Mesenchymal stem cell (in vitro differentiated cells and primary cell): ENCODE measurements at regions not wholly inside any gene's neighbourhood (a gene's known extent, or its start where the extent isn't known, plus 50 kb on each side); places are given as distances from the start of the nearest gene placed in this dataset.
A peak's percentile ranks its signal among the peaks of the same experiment; 100 is the strongest.
"Not testable (repeated sequence)": the region's sequence is repeated elsewhere in the genome, so short reads cannot be mapped to it uniquely, and the experiment has no call there.

ENCODE experiments used
- DNase-seq: peaks from one replicate; pipeline ENCODE4 v3.0.0-alpha.2; 2013
- H2AFZ ChIP-seq: one replicate; pipeline ENCODE4 v1.6.1; 2013; ENCODE audit warnings: low read depth, mild to moderate bottlenecking, control low read depth, inconsistent platforms, low read length, moderate library complexity
- H2AK5ac ChIP-seq: 2 replicates; pipeline ENCODE4 v1.6.1; 2013; ENCODE audit warnings: low read length, moderate library complexity, mild to moderate bottlenecking, inconsistent platforms; ENCODE audit not compliant: severe bottlenecking
- H2BK120ac ChIP-seq: one replicate; pipeline ENCODE4 v1.6.1; 2013; ENCODE audit warnings: low read depth, mild to moderate bottlenecking, inconsistent platforms, low read length, moderate library complexity
- H2BK12ac ChIP-seq, 2 experiments: one replicate each; pipeline ENCODE4 v1.6.1; 2013; ENCODE audit warnings: inconsistent platforms in 2 of 2, low read length in 2 of 2, mild to moderate bottlenecking in 2 of 2, moderate library complexity in 2 of 2, control low read depth in 1 of 2
- H2BK15ac ChIP-seq: one replicate; pipeline ENCODE4 v1.6.1; 2013; ENCODE audit warnings: mild to moderate bottlenecking, low read depth, inconsistent platforms; ENCODE audit not compliant: poor library complexity, severe bottlenecking
- H2BK5ac ChIP-seq: 2 replicates; pipeline ENCODE4 v1.6.1; 2013; ENCODE audit warnings: low read depth, mild to moderate bottlenecking, low read length, control low read depth, inconsistent platforms; ENCODE audit not compliant: poor library complexity, severe bottlenecking
- H3K14ac ChIP-seq, 2 experiments: one replicate each; pipeline ENCODE4 v1.6.1; 2013; ENCODE audit warnings: inconsistent platforms in 2 of 2, low read length in 2 of 2, control low read depth in 1 of 2, mild to moderate bottlenecking in 1 of 2, moderate library complexity in 1 of 2
- H3K18ac ChIP-seq, 2 experiments: one replicate each; pipeline ENCODE4 v1.6.1; 2013; ENCODE audit warnings: inconsistent platforms in 2 of 2, low read length in 2 of 2, control low read depth in 1 of 2, low read depth in 1 of 2, mild to moderate bottlenecking in 1 of 2
- H3K23ac ChIP-seq, 2 experiments: one replicate each; pipeline ENCODE4 v1.6.1; 2013; ENCODE audit warnings: inconsistent platforms in 2 of 2, low read length in 2 of 2, mild to moderate bottlenecking in 2 of 2, moderate library complexity in 2 of 2, control low read depth in 1 of 2
- H3K27ac ChIP-seq: 2 replicates; pipeline ENCODE4 v1.5.1; 2013; ENCODE audit warnings: mild to moderate bottlenecking, moderate library complexity, low read length, control low read depth, inconsistent platforms; ENCODE audit not compliant: poor library complexity, severe bottlenecking
- H3K27me3 ChIP-seq, 2 experiments: 2 replicates each; pipeline versions ENCODE4 v1.6.1 to v1.7.0; 2013; ENCODE audit warnings: low read length in 2 of 2, mild to moderate bottlenecking in 2 of 2, moderate library complexity in 2 of 2, control low read depth in 1 of 2, inconsistent platforms in 1 of 2; ENCODE audit not compliant: control insufficient read depth in 1 of 2, insufficient read depth in 1 of 2
- H3K36me3 ChIP-seq, 2 experiments: 2 replicates each; pipeline versions ENCODE4 v1.6.1 to v1.7.0; 2013; ENCODE audit warnings: low read length in 2 of 2, control low read depth in 1 of 2, inconsistent platforms in 1 of 2, low read depth in 1 of 2, mild to moderate bottlenecking in 1 of 2; ENCODE audit not compliant: insufficient read depth in 2 of 2, control insufficient read depth in 1 of 2
- H3K4ac ChIP-seq, 2 experiments: one replicate each; pipeline ENCODE4 v1.6.1; 2013; ENCODE audit warnings: inconsistent platforms in 2 of 2, low read length in 2 of 2, mild to moderate bottlenecking in 2 of 2, moderate library complexity in 2 of 2, control low read depth in 1 of 2, low read depth in 1 of 2
- H3K4me1 ChIP-seq: 2 replicates; pipeline ENCODE4 v1.6.1; 2013; ENCODE audit warnings: low read depth, low read length, control low read depth; ENCODE audit not compliant: control insufficient read depth, insufficient read depth
- H3K4me2 ChIP-seq: 2 replicates; pipeline ENCODE4 v1.6.1; 2013; ENCODE audit warnings: low read length, mild to moderate bottlenecking, inconsistent platforms; ENCODE audit not compliant: poor library complexity, severe bottlenecking
- H3K4me3 ChIP-seq, 2 experiments: 2 replicates each; pipeline versions ENCODE4 v1.5.1 to v1.7.0; 2013; ENCODE audit warnings: low read length in 2 of 2, mild to moderate bottlenecking in 2 of 2, control low read depth in 1 of 2, low read depth in 1 of 2; ENCODE audit not compliant: insufficient read depth in 1 of 2
- H3K79me1 ChIP-seq: replicated peaks from 2 replicates; pipeline ENCODE4 v1.6.1; 2013; ENCODE audit warnings: mild to moderate bottlenecking, control low read depth, low read length, inconsistent platforms; ENCODE audit not compliant: poor library complexity, severe bottlenecking
- H3K9ac ChIP-seq: 2 replicates; pipeline ENCODE4 v1.7.0; 2013; ENCODE audit warnings: mild to moderate bottlenecking, low read length, moderate library complexity
- H3K9me3 ChIP-seq: 2 replicates; pipeline ENCODE4 v1.7.0; 2013; ENCODE audit warnings: mild to moderate bottlenecking, low read length; ENCODE audit not compliant: control insufficient read depth
- H4K8ac ChIP-seq: one replicate; pipeline ENCODE4 v1.6.1; 2013; ENCODE audit warnings: inconsistent platforms, mild to moderate bottlenecking, low read length, moderate library complexity
- H4K91ac ChIP-seq: one replicate; pipeline ENCODE4 v1.6.1; 2013; ENCODE audit warnings: mild to moderate bottlenecking, low read length, inconsistent platforms
- WGBS: methylation state at CpG from one replicate; pipeline ENCODE4 v1.1.7; 2013; ENCODE audit warnings: mixed read lengths; 5-methylcytosine and 5-hydroxymethylcytosine counted together

DNA sequence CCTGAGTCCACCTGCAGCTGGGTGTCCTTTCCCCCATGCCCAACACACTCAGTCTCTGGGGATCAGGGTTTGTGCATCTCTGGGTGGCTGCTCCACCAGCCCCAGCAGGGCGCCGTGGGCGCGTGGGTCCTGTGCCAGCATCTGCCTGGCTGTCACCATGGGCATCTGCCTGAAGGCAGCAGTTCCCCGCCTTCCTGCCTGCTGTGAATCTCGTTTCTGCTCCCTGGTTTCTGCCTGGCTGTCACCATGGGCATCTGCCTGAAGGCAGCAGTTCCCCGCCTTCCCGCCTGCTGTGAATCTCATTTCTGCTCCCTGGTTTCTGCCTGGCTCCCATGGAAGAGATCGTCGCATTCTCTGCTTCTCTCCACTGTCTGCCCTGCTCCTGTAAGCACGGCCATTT, 201.2 kb downstream of the RTP5 start:
- not testable (repeated sequence) for H3K4me2 ChIP-seq, H2BK12ac ChIP-seq, H3K9me3 ChIP-seq, H2BK15ac ChIP-seq, H3K4ac ChIP-seq, H2AFZ ChIP-seq, H2BK120ac ChIP-seq, H2BK5ac ChIP-seq, H3K36me3 ChIP-seq, H3K4me3 ChIP-seq, H4K8ac ChIP-seq, H3K27ac ChIP-seq, H3K9ac ChIP-seq, H4K91ac ChIP-seq, H2AK5ac ChIP-seq, H3K14ac ChIP-seq, H3K23ac ChIP-seq, DNase-seq, H3K4me1 ChIP-seq, H3K18ac ChIP-seq, H3K79me1 ChIP-seq
- WGBS = 78% methylated on average over 11 of the region's 11 CpGs
- H3K27me3 ChIP-seq = peaks cover 12 to 15% of the 10 kb centered on the region in 2 experiments

DNA sequence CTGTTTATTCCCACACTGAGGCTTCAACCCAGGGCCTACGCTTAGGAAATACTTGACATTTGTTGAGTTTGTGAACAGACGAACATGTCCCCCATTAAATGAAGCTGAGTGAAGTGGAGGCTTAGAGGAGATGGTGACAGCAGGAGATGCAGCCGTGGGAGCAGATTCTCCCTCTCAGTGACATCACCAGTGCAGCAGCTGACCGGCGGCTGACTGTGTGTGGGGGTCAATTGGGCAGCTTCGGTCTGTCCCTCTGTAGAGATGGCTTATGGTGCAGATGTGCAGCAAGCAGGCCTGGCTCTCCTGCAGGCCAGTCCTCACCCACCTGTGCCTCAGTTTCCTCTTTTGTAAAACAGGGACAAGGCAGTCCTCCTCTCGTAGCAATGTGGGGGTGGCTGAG, 201.8 kb downstream of the RTP5 start:
- not testable (repeated sequence) for DNase-seq, H3K4me3 ChIP-seq
- WGBS = 86% methylated on average over 5 of the region's 7 CpGs

DNA sequence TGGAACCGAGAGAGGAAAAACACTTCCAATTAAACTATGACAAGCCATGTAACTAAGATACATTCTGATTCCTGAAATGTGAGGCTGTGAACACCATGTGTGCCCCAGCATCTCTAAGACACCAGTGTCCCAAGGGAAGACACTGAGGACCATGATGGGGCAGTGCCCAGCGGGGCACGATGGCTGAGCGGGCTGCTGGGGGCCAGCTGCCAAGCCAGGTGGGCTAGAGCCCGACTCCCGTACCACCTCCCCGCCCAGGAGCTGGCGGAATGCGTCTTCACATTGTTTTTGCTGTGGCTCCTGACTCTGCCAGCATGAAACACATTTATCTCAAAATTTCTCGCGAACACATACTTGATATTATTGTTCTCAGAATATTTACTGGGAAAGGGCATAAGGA, 202.4 kb downstream of the RTP5 start:
- not testable (repeated sequence) for DNase-seq, H3K14ac ChIP-seq, H3K27ac ChIP-seq, H2BK120ac ChIP-seq, H2BK5ac ChIP-seq, H3K23ac ChIP-seq, H3K4me3 ChIP-seq, H3K9me3 ChIP-seq, H3K18ac ChIP-seq, H3K36me3 ChIP-seq, H2BK12ac ChIP-seq, H2BK15ac ChIP-seq, H4K91ac ChIP-seq, H3K4ac ChIP-seq, H2AK5ac ChIP-seq, H4K8ac ChIP-seq, H3K79me1 ChIP-seq, H3K4me1 ChIP-seq, H3K4me2 ChIP-seq, H2AFZ ChIP-seq, H3K9ac ChIP-seq
- H3K27me3 ChIP-seq = peaks cover 15 to 22% of the 10 kb centered on the region in 2 experiments
- WGBS = 68% methylated on average over 3 of the region's 11 CpGs

More for the DNA sequence above, 201.8 kb downstream of the RTP5 start:
- not testable (repeated sequence) for H3K27ac ChIP-seq, H3K36me3 ChIP-seq, H3K23ac ChIP-seq, H3K9me3 ChIP-seq, H3K4ac ChIP-seq, H4K91ac ChIP-seq, H3K9ac ChIP-seq, H3K4me2 ChIP-seq, H4K8ac ChIP-seq, H2AK5ac ChIP-seq, H2BK5ac ChIP-seq, H2BK120ac ChIP-seq, H2BK15ac ChIP-seq, H2AFZ ChIP-seq, H3K14ac ChIP-seq, H3K79me1 ChIP-seq, H2BK12ac ChIP-seq, H3K18ac ChIP-seq, H3K4me1 ChIP-seq
- peaks cover 15 to 22% of the 10 kb centered on the region in 2 experiments for H3K27me3 ChIP-seq

DNA sequence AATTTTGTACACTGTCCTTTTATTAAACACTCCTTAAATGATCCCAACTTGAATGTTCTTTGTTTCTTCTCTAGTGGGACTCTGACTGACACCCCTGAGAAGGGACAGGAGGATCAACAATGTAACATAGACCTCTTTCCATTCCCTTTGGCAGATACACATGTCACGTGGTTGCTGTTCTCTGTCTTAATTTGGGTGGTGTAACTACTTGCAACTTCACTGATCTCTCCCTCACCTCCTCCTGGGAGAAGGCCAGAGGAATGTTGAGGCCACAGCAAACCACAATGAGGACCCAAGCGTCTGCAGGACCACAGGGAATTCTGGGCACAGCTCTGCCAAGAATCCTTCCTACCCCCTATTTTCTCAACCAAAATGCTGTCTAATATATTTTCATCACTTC, 205.6 kb downstream of the RTP5 start:
- Histone ChIP-seq H2BK15ac (no peak overlapping the region), H4K8ac (no peak overlapping the region), H3K4me3 (no peak overlapping the region), H2BK120ac (no peak overlapping the region), H3K9ac (no peak overlapping the region), H3K4ac (no peak overlapping the region), H3K27ac (no peak overlapping the region), H3K18ac (no peak overlapping the region), H3K36me3 (no peaks in the 10 kb centered on the region), H4K91ac (no peak overlapping the region), H2AK5ac (no peak overlapping the region), H3K14ac (no peak overlapping the region), H2BK5ac (no peak overlapping the region), H3K79me1 (no peaks in the 10 kb centered on the region), H3K4me2 (no peak overlapping the region), H3K23ac (no peak overlapping the region), H2BK12ac (no peak overlapping the region), H3K9me3 (no peaks in the 10 kb centered on the region), H3K27me3 (peaks cover 12 to 19% of the 10 kb centered on the region in 2 experiments), H2AFZ (no peak overlapping the region), H3K4me1 (peaks cover 7% of the 10 kb centered on the region)
- WGBS = 53% methylated on average over 2 of the region's 2 CpGs
- DNase-seq = peak; percentile 12
